OCI-LY7 (cell line): ENCODE measurements at regions not wholly inside any gene's neighbourhood (a gene's known extent, or its start where the extent isn't known, plus 50 kb on each side); places are given as distances from the start of the nearest gene placed in this dataset.

Experiments
- BruUV-seq: library from RNA; stranded (reverse); fragments of 400-500 nt; replicated peaks from 2 replicates; lab custom pipeline; 2021; lab: Mats Ljungman, UMichigan
- CTCF ChIA-PET: fragments of 300-600 bp; sonication (Branson Sonifier 250); formaldehyde crosslinking; loops from one replicate; lab custom pipeline; 2022; ENCODE audit warnings: antibody characterized with exemption; ENCODE audit not compliant: unreplicated experiment; lab: Charles Lee
- POLR2A ChIA-PET: fragments of 300-600 bp; sonication (Branson Sonifier 250); formaldehyde crosslinking; loops from one replicate; lab custom pipeline; 2022; ENCODE audit warnings: antibody characterized with exemption; lab: Charles Lee
- DNase-seq: peaks from one replicate; pipeline ENCODE4 v3.0.0-alpha.2; 2015; ENCODE audit warnings: low spot score
- H2AFZ ChIP-seq: fragments of 200-600 bp; sonication (generic), shearing (Covaris generic); 2 replicates; pipeline ENCODE4 v1.6.1; 2014; ENCODE audit warnings: mild to moderate bottlenecking, antibody characterized with exemption, low read length, moderate library complexity
- H3K27ac ChIP-seq: fragments of 200-600 bp; sonication (generic); 2 replicates; pipeline ENCODE4 v1.5.1; 2014; ENCODE audit warnings: mixed run types, low read depth, mild to moderate bottlenecking, moderate library complexity, low read length, inconsistent platforms; ENCODE audit not compliant: poor library complexity, severe bottlenecking
- H3K36me3 ChIP-seq: fragments of 200-600 bp; sonication (generic); 2 replicates; pipeline ENCODE4 v1.6.1; 2014; ENCODE audit warnings: mild to moderate bottlenecking, antibody characterized with exemption, low read length, moderate library complexity, mixed read lengths; ENCODE audit not compliant: insufficient read depth
- H3K4me1 ChIP-seq: fragments of 200-600 bp; sonication (generic); 2 replicates; pipeline ENCODE4 v1.5.1; 2014; ENCODE audit warnings: mild to moderate bottlenecking, low read length; ENCODE audit not compliant: insufficient read depth, poor library complexity, severe bottlenecking
- H3K4me2 ChIP-seq: fragments of 200-600 bp; sonication (generic); 2 replicates; pipeline ENCODE4 v1.6.1; 2014; ENCODE audit warnings: mild to moderate bottlenecking, low read length
- H3K4me3 ChIP-seq: fragments of 200-600 bp; sonication (generic); 2 replicates; pipeline ENCODE4 v1.5.1; 2014; ENCODE audit warnings: mild to moderate bottlenecking, low read depth, low read length; ENCODE audit not compliant: poor library complexity, severe bottlenecking
- H3K79me2 ChIP-seq: fragments of 200-600 bp; sonication (generic); 2 replicates; pipeline ENCODE4 v1.6.1; 2016; ENCODE audit warnings: low read depth, mild to moderate bottlenecking, low read length, moderate library complexity, mixed read lengths; ENCODE audit not compliant: insufficient read depth
- H3K9me2 ChIP-seq: fragments of 200-600 bp; sonication (generic); 2 replicates; pipeline ENCODE4 v1.6.1; 2016; ENCODE audit warnings: mild to moderate bottlenecking, low read length, mixed read lengths; ENCODE audit not compliant: insufficient read depth
- H3K9me3 ChIP-seq: fragments of 200-600 bp; sonication (generic); 2 replicates; pipeline ENCODE4 v1.6.1; 2014; ENCODE audit warnings: mild to moderate bottlenecking, mixed run types, low read length, mixed read lengths
- H4K20me1 ChIP-seq: fragments of 200-600 bp; sonication (generic); 2 replicates; pipeline ENCODE4 v1.6.1; 2014; ENCODE audit warnings: mild to moderate bottlenecking, antibody characterized with exemption, low read length, moderate library complexity, mixed read lengths; ENCODE audit not compliant: insufficient read depth
- CTCF ChIP-seq: fragments of 200-600 bp; sonication (generic); conservative IDR thresholded peaks from 2 replicates; pipeline ENCODE4 v1.5.1; 2014; ENCODE audit warnings: mild to moderate bottlenecking, antibody characterized with exemption, low read length, moderate library complexity, mixed read lengths
- EZH2phosphoT487 ChIP-seq: fragments of 200-600 bp; sonication (generic); IDR thresholded peaks from 2 replicates; pipeline ENCODE4 v1.6.1; 2018; ENCODE audit warnings: low read depth, borderline replicate concordance, mild to moderate bottlenecking, mixed run types, antibody characterized with exemption, low read length, moderate library complexity, mixed read lengths
- intact Hi-C: fragments of 100-400 bp; cut with micrococcal nuclease; formaldehyde crosslinking; loops from one replicate; pipeline ENCODE4 v1.10.0; 2022; ENCODE audit not compliant: unreplicated experiment

GRCh38 chr5:97644206-97644605, 461.2 kb upstream of the RIOK2 start:
- TF ChIP-seq CTCF (no peak), EZH2phosphoT487 (no peak)
- no peaks in the 10 kb centered on the region for H3K36me3 ChIP-seq
- ChIA-PET POLR2A (no interaction called here), CTCF (no interaction called here)
- H3K79me2 ChIP-seq, result no peaks in the 10 kb centered on the region
- H3K4me1 ChIP-seq, result no peaks in the 10 kb centered on the region
- no peak overlapping the region for H2AFZ ChIP-seq
- no peaks in the 10 kb centered on the region for H3K9me3 ChIP-seq
- BruUV-seq, result no TSS peak
- H3K9me2 ChIP-seq, result no peaks in the 10 kb centered on the region
- H4K20me1 ChIP-seq, result no peaks in the 10 kb centered on the region
- no peak overlapping the region for H3K4me3 ChIP-seq
- DNase-seq, result no peak
- intact Hi-C loops, result no loop called here
- no peak overlapping the region for H3K27ac ChIP-seq
- H3K4me2 ChIP-seq, result no peak overlapping the region

- Histone ChIP-seq H2AFZ (no peak overlapping the region), H3K4me3 (no peak overlapping the region), H3K79me2 (no peaks in the 10 kb centered on the region), H3K9me3 (no peaks in the 10 kb centered on the region), H3K4me1 (no peaks in the 10 kb centered on the region), H3K27ac (no peak overlapping the region), H3K4me2 (no peak overlapping the region), H4K20me1 (no peaks in the 10 kb centered on the region), H3K9me2 (no peaks in the 10 kb centered on the region), H3K36me3 (no peaks in the 10 kb centered on the region)
- no TSS peak for BruUV-seq
- TF ChIP-seq EZH2phosphoT487, result no peak
- TF ChIP-seq CTCF, result no peak
- ChIA-PET CTCF (no interaction called here), POLR2A (interaction anchor here (0.7 kb wide), 1 partner anchor 296 kb away, joined by 3 read pairs; no protein-coding TSS in a partner anchor)
- no peak for DNase-seq
- intact Hi-C loops, result no loop called here
Observed at GRCh38 chr5:97644896-97645295, 461.8 kb upstream of the RIOK2 start.

GRCh38 chr5:97657239-97657638, 474.2 kb upstream of the RIOK2 start:
- Histone ChIP-seq H3K4me1 (no peaks in the 10 kb centered on the region), H3K4me2 (no peak overlapping the region), H3K9me2 (no peaks in the 10 kb centered on the region), H3K27ac (no peak overlapping the region), H3K9me3 (no peaks in the 10 kb centered on the region), H3K79me2 (no peaks in the 10 kb centered on the region), H3K4me3 (no peak overlapping the region), H3K36me3 (no peaks in the 10 kb centered on the region), H4K20me1 (no peaks in the 10 kb centered on the region), H2AFZ (no peak overlapping the region)
- CTCF ChIA-PET, result no interaction called here
- no TSS peak for BruUV-seq
- intact Hi-C loops, result no loop called here
- TF ChIP-seq EZH2phosphoT487, result no peak
- TF ChIP-seq CTCF, result no peak
- no peak for DNase-seq
- POLR2A ChIA-PET, result no interaction called here
